ENCODE measurements at regions not wholly inside any gene's neighbourhood (a gene's known extent, or its start where the extent isn't known, plus 50 kb on each side); places are given as distances from the start of the nearest gene placed in this dataset.

DNA sequence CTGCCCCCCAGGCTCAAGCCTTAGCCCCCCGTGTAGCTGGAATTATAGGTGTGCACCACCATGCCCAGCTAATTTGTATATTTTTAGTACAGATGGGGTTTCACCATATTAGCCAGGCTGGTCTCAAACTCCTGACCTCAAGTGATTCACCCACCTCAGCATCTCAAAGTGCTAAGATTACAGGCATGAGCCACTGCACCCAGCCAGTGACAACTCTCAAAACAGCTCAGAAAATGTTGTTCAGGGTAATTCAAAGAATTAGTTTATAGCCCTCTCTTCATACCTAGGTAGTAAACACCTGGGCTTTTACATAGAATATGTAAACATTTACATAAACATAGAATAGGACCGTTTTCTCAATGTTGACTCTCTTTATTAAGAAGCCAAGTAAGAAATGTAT lies 168.7 kb downstream of the ENC1 start:
- no peak overlapping the region for H3K4me3 Mint-ChIP-seq
- Histone ChIP-seq H3K36me3 (ENCODE audit: insufficient read depth, low read length) (no peaks in the 10 kb centered on the region), H3K4me3 (ENCODE audit: low read length in 2 of 2) (no peak overlapping the region), H3K27me3 (ENCODE audit: insufficient read depth, low read length) (no peaks in the 10 kb centered on the region), H3K9me3 (ENCODE audit: control insufficient read depth in 1 of 2, low read length in 2 of 2) (no peaks in the 10 kb centered on the region), H3K27ac (ENCODE audit: low read depth, low read length) (no peak overlapping the region), H3K4me1 (ENCODE audit: insufficient read depth, low read length) (no peaks in the 10 kb centered on the region)
- no peaks in the 10 kb centered on the region for H3K4me1 Mint-ChIP-seq
- no peaks in the 10 kb centered on the region for H3K9me3 Mint-ChIP-seq
- intact Hi-C loops (cut with micrococcal nuclease), result no loop called here
- POLR2A ChIA-PET (ENCODE audit: partially characterized antibody), result no interaction called here
- H3K27ac Mint-ChIP-seq, result no peak overlapping the region
- H3K27me3 Mint-ChIP-seq, result peaks cover 6 to 17% of the 10 kb centered on the region in 2 donors
- CTCF ChIA-PET (ENCODE audit: partially characterized antibody), result no interaction called here
- DNase-seq, result no peak
- no peaks in the 10 kb centered on the region for H3K36me3 Mint-ChIP-seq

DNA sequence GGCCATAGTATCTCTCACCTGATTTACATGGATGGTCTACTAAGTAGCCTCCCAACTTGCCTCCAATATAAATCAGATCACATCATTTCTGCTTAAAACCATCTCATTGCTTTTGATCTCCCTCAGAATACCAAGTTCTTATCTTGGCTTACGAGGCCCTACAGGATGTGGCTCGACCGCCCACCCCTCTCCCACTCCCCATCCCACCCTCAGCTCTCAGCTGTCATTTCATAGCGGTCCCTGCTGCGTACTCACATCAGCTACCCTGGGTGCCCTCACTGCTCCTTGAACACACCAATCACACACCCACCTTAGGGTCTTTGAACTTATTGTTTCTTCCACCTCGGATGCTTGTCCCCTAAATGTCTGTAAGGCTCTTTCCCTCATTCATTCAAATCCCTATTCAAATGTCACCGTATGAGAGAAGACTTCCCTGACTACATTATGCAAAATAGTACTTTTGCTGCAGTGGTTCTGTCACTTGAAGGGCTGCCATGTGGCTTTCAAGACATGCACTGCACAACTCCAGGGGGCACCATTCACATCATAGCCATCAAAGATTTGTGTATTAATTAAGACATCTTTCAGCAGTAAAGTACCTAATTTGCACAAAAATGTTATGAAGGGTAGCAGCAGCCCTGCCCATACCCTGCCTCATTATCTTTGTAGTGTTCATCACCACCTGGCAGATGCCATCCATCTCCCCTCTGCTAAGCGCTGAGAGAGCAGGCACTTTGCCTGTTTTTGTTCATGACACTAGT lies 171.1 kb downstream of the ENC1 start:
- peaks cover 3 to 4% of the 10 kb centered on the region in 2 donors for H3K27me3 Mint-ChIP-seq
- no peak overlapping the region for H3K27ac Mint-ChIP-seq
- H3K9me3 Mint-ChIP-seq, result no peaks in the 10 kb centered on the region
- H3K4me3 Mint-ChIP-seq, result no peak overlapping the region
- no peak overlapping the region for H3K4me3 ChIP-seq (ENCODE audit: low read length in 2 of 2)
- H3K36me3 Mint-ChIP-seq, result no peaks in the 10 kb centered on the region
- H3K4me1 Mint-ChIP-seq, result no peaks in the 10 kb centered on the region
- H3K27ac ChIP-seq (ENCODE audit: low read depth, low read length), result no peak overlapping the region
- no peaks in the 10 kb centered on the region for H3K9me3 ChIP-seq (ENCODE audit: control insufficient read depth in 1 of 2, low read length in 2 of 2)
- no peak for DNase-seq
- H3K36me3 ChIP-seq (ENCODE audit: insufficient read depth, low read length), result no peaks in the 10 kb centered on the region
- no peaks in the 10 kb centered on the region for H3K27me3 ChIP-seq (ENCODE audit: insufficient read depth, low read length)
- ChIA-PET CTCF (ENCODE audit: partially characterized antibody) (no interaction called here), POLR2A (ENCODE audit: partially characterized antibody) (no interaction called here)
- no peaks in the 10 kb centered on the region for H3K4me1 ChIP-seq (ENCODE audit: insufficient read depth, low read length)
- intact Hi-C loops (cut with micrococcal nuclease), result no loop called here

DNA sequence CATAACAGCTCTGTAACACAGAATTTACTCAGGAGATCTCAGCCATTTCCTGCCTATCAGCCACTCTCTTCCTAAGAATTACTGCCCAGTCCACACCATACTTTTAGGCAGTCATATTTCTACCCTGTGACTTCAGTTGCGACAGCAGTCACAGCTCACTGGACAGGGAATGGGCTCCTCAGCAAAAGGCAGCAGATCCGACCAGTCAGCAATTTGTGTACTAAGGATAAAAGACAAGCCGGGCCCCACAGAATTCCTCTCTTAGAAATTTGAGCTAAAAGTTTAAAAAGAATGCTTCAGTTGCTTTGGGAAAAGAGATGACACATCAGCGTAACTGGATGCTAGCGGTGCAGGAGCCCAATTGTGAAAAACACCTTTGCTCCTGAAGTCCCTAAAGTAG lies 172.1 kb downstream of the ENC1 start:
- no peak overlapping the region for H3K27ac ChIP-seq (ENCODE audit: low read depth, low read length)
- no peaks in the 10 kb centered on the region for H3K9me3 ChIP-seq (ENCODE audit: control insufficient read depth in 1 of 2, low read length in 2 of 2)
- Mint-ChIP-seq H3K27ac (no peak overlapping the region), H3K4me1 (no peaks in the 10 kb centered on the region), H3K36me3 (no peaks in the 10 kb centered on the region), H3K4me3 (no peak overlapping the region), H3K27me3 (peaks cover 3 to 4% of the 10 kb centered on the region in 2 donors), H3K9me3 (no peaks in the 10 kb centered on the region)
- no peaks in the 10 kb centered on the region for H3K4me1 ChIP-seq (ENCODE audit: insufficient read depth, low read length)
- no peak for DNase-seq
- ChIA-PET CTCF (ENCODE audit: partially characterized antibody) (no interaction called here), POLR2A (ENCODE audit: partially characterized antibody) (no interaction called here)
- intact Hi-C loops (cut with micrococcal nuclease), result no loop called here
- H3K4me3 ChIP-seq (ENCODE audit: low read length in 2 of 2), result no peak overlapping the region
- no peaks in the 10 kb centered on the region for H3K36me3 ChIP-seq (ENCODE audit: insufficient read depth, low read length)
- H3K27me3 ChIP-seq (ENCODE audit: insufficient read depth, low read length), result no peaks in the 10 kb centered on the region

DNA sequence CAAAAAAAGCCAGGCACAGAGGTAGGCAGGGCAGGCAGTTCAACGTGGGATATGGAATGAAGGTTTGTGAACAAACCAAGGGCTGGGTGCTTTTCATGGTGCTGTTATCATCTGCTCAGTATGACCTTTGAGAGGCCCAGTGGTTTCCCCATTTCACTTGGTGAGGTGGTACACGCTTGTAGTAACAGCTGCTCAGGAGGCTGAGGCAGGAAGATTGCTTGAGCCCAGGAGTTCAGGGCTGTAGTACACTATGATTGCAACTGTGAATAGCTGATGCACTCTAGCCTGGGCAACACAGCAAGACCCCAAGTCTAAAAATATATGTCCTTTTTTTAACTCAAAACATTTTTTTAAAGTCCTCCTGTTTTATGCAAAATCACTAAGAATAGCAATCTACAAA lies 174.8 kb downstream of the ENC1 start:
- Histone ChIP-seq H3K36me3 (ENCODE audit: insufficient read depth, low read length) (no peaks in the 10 kb centered on the region), H3K27me3 (ENCODE audit: insufficient read depth, low read length) (no peaks in the 10 kb centered on the region), H3K27ac (ENCODE audit: low read depth, low read length) (no peak overlapping the region), H3K9me3 (ENCODE audit: control insufficient read depth in 1 of 2, low read length in 2 of 2) (no peaks in the 10 kb centered on the region), H3K4me1 (ENCODE audit: insufficient read depth, low read length) (no peaks in the 10 kb centered on the region), H3K4me3 (ENCODE audit: low read length in 2 of 2) (no peak overlapping the region)
- POLR2A ChIA-PET (ENCODE audit: partially characterized antibody), result no interaction called here
- DNase-seq, result no peak
- no peak overlapping the region for H3K27ac Mint-ChIP-seq
- intact Hi-C loops (cut with micrococcal nuclease), result no loop called here
- CTCF ChIA-PET (ENCODE audit: partially characterized antibody), result no interaction called here
- H3K27me3 Mint-ChIP-seq, result peaks cover 4 to 6% of the 10 kb centered on the region in 2 donors
- no peaks in the 10 kb centered on the region for H3K9me3 Mint-ChIP-seq
- no peak overlapping the region for H3K4me3 Mint-ChIP-seq
- no peaks in the 10 kb centered on the region for H3K36me3 Mint-ChIP-seq
- H3K4me1 Mint-ChIP-seq, result no peaks in the 10 kb centered on the region

DNA sequence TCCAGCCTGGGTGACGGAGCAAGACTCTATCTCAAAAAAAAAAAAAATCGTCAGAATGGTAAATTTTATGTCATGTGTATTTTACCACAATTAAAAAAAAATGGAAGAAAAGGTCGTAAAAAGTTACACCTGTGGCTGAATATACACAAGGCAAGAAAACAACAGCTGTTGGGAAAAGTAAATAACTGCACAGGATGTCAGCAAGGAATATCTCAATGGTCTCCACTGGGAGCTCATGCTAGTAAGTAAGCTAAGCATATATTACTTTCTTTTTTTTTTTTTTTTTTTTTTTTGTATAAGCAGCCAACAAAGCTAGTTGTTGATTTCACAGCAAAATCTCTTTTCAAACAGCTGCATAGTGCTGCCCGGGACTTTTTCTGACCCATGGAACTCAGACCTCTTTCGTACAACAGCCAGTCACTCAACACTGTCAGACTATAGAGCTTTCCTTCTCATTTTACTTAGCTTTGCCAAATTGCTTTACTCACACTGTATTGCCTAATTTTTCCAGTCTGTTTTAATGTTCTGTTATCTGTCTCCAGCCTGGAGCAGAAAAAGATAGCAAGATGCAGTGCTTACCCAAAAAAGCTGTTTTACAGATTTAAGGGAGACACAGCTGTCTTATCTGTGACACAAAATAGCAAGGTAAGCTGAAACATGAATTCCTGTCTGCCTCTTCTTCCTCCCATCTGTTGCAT lies 175.9 kb downstream of the ENC1 start:
- CTCF ChIA-PET (ENCODE audit: partially characterized antibody), result interaction anchor here (0.8 kb wide), 1 partner anchor 565 kb away, joined by 3 read pairs; no protein-coding TSS in a partner anchor
- Histone ChIP-seq H3K27me3 (ENCODE audit: insufficient read depth, low read length) (no peaks in the 10 kb centered on the region), H3K4me1 (ENCODE audit: insufficient read depth, low read length) (no peaks in the 10 kb centered on the region), H3K9me3 (ENCODE audit: control insufficient read depth in 1 of 2, low read length in 2 of 2) (no peaks in the 10 kb centered on the region), H3K4me3 (ENCODE audit: low read length in 2 of 2) (no peak overlapping the region), H3K36me3 (ENCODE audit: insufficient read depth, low read length) (no peaks in the 10 kb centered on the region), H3K27ac (ENCODE audit: low read depth, low read length) (no peak overlapping the region)
- Mint-ChIP-seq H3K27ac (no peak overlapping the region), H3K4me3 (no peak overlapping the region), H3K36me3 (no peaks in the 10 kb centered on the region), H3K9me3 (no peaks in the 10 kb centered on the region), H3K4me1 (no peaks in the 10 kb centered on the region), H3K27me3 (peaks cover 4% of the 10 kb centered on the region in 2 donors)
- intact Hi-C loops (cut with micrococcal nuclease), result no loop called here
- POLR2A ChIA-PET (ENCODE audit: partially characterized antibody), result no interaction called here
- no peak for DNase-seq

DNA sequence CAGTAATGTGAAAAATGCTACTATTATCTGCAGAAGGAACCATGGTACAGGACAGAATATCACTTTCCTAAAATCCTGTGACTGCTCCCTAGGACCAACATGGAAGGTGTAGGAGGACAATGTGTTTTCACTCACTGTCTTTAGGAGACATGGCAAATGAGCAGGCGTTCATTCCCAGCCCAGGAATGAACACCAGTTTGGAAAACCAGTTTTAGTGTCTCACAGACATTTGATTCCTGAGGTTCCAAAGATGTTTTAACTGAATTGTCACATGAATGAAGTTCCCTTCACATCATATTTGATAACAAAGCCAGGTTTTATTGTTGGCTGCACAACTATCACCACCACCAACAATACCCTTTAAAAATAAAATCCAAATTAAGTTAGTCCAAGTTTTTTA lies 178.2 kb downstream of the ENC1 start:
- Mint-ChIP-seq H3K4me1 (no peaks in the 10 kb centered on the region), H3K36me3 (no peaks in the 10 kb centered on the region), H3K27me3 (peaks cover 2 to 3% of the 10 kb centered on the region in 2 donors), H3K4me3 (no peak overlapping the region), H3K27ac (no peak overlapping the region), H3K9me3 (no peaks in the 10 kb centered on the region)
- H3K4me1 ChIP-seq (ENCODE audit: insufficient read depth, low read length), result no peaks in the 10 kb centered on the region
- intact Hi-C loops (cut with micrococcal nuclease), result no loop called here
- H3K27ac ChIP-seq (ENCODE audit: low read depth, low read length), result no peak overlapping the region
- ChIA-PET CTCF (ENCODE audit: partially characterized antibody) (no interaction called here), POLR2A (ENCODE audit: partially characterized antibody) (no interaction called here)
- DNase-seq, result no peak
- H3K36me3 ChIP-seq (ENCODE audit: insufficient read depth, low read length), result no peaks in the 10 kb centered on the region
- H3K4me3 ChIP-seq (ENCODE audit: low read length in 2 of 2), result no peak overlapping the region
- no peaks in the 10 kb centered on the region for H3K9me3 ChIP-seq (ENCODE audit: control insufficient read depth in 1 of 2, low read length in 2 of 2)
- no peaks in the 10 kb centered on the region for H3K27me3 ChIP-seq (ENCODE audit: insufficient read depth, low read length)

DNA sequence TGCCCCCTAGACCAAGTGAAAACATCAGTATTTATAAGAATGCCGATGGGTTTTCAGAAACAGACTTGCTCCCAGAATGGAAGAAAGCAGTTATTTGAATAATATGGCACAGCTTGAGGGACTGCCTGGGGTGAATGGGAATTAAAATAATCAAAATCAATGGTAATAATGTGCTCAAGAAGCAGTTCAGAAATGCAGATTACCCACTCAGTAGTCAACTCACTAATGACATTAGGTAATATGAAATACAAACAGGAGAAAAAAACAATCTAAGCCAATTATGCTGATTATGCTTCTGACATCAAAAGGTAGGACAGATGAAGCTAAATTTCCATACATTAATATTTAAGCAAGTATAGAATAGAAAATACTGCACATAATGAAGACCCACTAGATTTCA lies 179.3 kb downstream of the ENC1 start:
- no peaks in the 10 kb centered on the region for H3K9me3 Mint-ChIP-seq
- H3K27ac Mint-ChIP-seq, result no peak overlapping the region
- ChIA-PET CTCF (ENCODE audit: partially characterized antibody) (interaction anchor here (0.7 kb wide), 2 partner anchors 29 to 646 kb away, joined by 3 read pairs; no protein-coding TSS in a partner anchor), POLR2A (ENCODE audit: partially characterized antibody) (no interaction called here)
- Histone ChIP-seq H3K4me1 (ENCODE audit: insufficient read depth, low read length) (no peaks in the 10 kb centered on the region), H3K36me3 (ENCODE audit: insufficient read depth, low read length) (no peaks in the 10 kb centered on the region), H3K4me3 (ENCODE audit: low read length in 2 of 2) (no peak overlapping the region), H3K27me3 (ENCODE audit: insufficient read depth, low read length) (no peaks in the 10 kb centered on the region), H3K27ac (ENCODE audit: low read depth, low read length) (no peak overlapping the region), H3K9me3 (ENCODE audit: control insufficient read depth in 1 of 2, low read length in 2 of 2) (no peaks in the 10 kb centered on the region)
- H3K4me3 Mint-ChIP-seq, result no peak overlapping the region
- intact Hi-C loops (cut with micrococcal nuclease), result no loop called here
- H3K4me1 Mint-ChIP-seq, result no peaks in the 10 kb centered on the region
- peaks cover 2 to 3% of the 10 kb centered on the region in 2 donors for H3K27me3 Mint-ChIP-seq
- no peaks in the 10 kb centered on the region for H3K36me3 Mint-ChIP-seq
- no peak for DNase-seq

All from CD4-positive, alpha-beta memory T cell (primary cell).